Activated gamma-delta T cell treated with anti-CD3 and anti-CD28 coated beads, Interleukin-2, amount 50 U/mL, for 16 hours (primary cell): ENCODE measurements at regions not wholly inside any gene's neighbourhood (a gene's known extent, or its start where the extent isn't known, plus 50 kb on each side); places are given as distances from the start of the nearest gene placed in this dataset.

Experiments
- DNase-seq: peaks from one replicate; pipeline ENCODE4 v3.0.0-alpha.2; 2020; ENCODE audit warnings: low read depth

- DNase-seq: no peak
Measured at GRCh38 chr4:17169699-17170098, 271.3 kb upstream of the LDB2 start.

DNA sequence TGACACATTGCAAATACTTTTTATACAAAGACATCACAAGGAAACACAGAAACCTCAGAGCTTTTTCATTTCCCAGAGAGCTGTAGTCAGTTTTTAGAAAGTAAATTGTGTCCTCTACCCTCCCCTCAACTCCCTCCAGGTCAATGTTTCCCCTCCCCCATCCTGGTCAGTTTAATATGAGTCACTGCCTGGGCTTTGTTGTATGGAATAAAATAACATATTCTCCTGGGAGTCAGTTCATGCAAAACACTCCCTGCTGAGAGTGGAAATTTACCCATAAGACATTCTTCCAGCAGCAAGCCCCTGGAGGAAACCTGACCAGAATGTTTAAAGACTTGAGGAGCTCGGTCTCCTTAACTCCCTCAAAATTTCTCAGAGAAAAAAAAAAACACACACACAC, 270.1 kb upstream of the LDB2 start:
- DNase-seq: no peak

- no peak for DNase-seq
Measured at GRCh38 chr4:17166954-17167353, 268.5 kb upstream of the LDB2 start.

DNA sequence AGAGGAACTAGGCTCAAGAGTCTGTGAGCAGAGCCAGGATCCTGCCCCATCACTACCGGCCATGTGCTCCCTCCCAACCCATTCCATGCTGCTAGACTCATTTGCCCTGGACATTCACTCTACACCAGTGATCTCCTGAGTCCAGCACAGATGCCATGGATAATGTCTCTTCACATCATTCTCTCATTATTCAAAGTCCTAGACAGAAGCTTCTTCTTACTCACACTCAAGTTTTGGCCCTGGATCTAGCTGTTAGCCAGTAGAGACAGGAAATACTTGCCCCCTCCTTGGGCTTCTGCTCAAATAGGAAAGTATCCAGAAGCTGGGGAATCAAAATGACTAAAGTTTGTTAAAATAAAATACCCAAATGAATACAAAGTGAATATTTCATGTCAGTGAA, 266.8 kb upstream of the LDB2 start:
- DNase-seq: no peak

DNA sequence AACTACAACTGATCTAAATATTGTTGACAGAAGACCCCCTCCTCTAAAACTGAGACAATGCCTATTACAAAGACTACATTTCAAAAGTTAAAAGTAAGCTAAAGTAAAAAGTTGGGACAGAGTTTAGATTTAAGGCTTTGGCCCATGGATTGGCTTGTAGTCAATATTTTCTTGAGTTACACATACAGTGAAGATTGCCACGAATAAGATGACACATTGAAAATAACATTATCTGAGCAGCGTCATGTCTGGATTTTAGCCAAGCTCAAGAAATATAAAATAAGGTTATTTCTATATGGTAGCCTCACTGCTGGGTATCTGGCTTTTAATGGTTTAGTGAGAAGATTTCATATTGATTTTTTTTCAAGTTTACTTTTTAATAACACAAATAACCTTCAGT, 266.2 kb upstream of the LDB2 start:
- no peak for DNase-seq

DNA sequence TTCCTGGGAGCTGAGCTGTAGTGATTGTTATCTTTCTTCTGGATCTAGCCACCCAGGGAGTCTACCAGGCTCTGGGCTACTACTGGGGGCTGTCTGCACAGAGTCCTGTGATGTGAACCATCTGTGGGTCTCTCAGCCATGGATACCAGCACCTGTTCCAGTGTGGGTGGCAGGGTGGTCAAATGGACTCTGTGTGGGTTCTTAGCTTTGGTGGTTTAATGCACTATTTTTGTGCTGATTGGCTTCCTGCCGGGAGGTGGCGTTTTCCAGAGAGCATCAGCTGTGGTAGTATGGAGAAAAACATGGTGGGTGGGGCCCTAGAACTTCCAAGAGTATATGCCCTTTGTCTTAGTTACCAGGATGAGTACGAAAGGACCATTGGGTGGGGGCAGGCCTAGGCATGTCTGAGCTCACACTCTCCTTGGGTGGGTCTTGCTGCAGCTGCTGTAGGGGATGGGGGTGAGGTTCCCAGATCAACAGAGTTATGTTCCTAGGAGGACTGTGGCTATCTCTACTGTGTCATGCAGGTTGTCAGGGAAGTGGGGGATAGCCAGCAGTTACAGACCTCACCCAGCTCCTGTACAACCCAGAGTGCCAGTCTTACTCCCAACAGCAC, 264.8 kb upstream of the LDB2 start:
- no peak for DNase-seq

DNA sequence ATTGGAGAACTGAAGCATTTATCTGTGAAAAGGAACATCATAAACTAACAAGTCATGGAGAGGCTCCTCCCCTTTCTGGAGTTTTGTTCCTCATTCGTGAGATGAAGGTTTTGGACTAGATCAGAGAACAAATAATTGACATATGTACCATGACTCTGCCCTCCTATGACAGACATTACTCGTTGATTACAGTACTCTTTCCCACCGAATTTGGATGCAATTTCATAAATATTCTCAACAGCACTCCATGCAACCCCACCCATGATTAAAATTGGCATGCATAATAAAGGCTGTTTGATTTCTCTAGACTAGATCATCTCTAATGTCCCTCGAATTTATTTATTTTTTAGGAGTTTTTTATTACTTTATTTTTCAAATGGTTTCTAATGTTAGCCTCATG, 258.9 kb upstream of the LDB2 start:
- no peak for DNase-seq

GRCh38 chr4:17155486-17155885, 257.0 kb upstream of the LDB2 start:
- no peak for DNase-seq

DNA sequence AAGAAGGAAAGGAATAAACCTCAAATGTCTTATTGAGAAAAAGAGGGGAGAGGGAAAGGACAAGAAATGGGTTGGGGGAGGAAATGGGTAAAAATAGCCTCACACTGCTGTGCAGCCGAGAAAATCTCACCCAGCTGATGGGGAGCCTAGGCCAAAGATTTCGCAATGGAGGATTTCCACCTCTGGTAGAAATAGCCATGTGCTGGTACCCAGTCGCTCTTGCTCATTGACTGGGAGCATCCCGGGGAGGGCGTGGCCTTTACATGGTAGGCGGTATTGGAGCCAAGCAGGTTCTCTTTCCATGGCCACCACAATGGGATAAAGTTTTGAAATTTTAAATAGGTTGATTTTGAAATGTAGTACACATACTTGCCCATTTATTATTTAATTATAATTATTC, 255.1 kb upstream of the LDB2 start:
- no peak for DNase-seq

GRCh38 chr4:17152941-17153540, 254.6 kb upstream of the LDB2 start:
- no peak for DNase-seq

DNA sequence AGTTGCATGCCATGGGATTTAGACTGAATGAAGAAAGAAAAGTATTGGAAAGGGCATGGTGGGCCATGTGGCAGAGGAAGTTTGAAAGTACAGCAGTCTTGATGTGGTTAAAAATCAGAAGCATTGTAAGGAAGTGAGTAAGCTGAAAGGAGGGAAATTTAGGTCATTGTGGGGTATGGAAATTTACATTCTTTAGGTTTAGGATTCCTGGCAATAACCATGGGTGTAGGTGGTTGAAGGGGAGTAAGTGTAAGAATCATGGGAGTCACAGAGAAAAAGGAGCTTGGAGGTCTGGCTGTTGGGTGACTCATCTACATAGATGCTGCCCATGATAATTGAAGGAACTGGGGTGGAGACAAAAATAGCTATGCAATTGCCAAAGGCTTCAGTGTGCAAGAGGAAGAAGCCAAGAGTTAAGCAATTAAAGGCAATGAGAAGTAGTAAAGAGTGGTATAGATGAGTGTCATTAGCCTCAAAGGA, 243.8 kb upstream of the LDB2 start:
- no peak for DNase-seq

DNA sequence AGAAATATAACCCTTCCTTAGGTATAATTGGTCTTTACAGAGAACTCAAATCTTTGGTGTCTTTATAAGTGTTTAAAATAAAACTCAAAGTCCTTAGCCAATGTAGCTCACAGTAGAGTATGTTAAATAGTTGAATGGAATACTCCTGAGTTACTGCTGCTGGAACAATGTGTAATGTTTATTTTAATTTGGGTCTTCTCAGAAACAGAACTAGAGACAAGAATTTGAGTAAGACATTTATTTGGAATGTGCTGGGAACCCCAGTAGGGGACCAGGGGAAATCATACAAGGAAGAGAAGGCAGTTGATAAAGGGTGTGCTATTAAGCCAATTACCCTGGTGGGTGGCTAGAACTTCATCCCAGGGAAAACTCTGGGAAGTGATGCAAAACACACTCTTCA, 240.4 kb upstream of the LDB2 start:
- DNase-seq: no peak

DNA sequence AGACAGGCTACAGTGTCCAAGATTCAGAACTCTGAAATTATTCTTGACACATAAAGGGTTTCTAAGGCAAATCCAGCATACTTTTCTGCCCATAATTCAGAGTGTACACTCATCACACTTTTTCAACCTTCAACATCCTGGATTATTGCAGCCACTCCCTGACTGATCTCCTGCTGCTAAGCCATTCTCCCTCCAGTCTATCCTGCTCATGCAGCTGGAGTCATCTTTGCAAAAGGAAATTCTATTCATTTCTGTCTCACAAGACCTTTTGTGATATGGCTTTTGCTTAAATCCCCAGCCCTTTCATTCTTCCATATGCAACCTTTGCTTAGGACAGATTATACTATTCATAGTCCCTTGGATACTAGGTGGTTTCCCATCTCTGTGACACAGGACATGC, 236.1 kb upstream of the LDB2 start:
- DNase-seq: no peak

DNA sequence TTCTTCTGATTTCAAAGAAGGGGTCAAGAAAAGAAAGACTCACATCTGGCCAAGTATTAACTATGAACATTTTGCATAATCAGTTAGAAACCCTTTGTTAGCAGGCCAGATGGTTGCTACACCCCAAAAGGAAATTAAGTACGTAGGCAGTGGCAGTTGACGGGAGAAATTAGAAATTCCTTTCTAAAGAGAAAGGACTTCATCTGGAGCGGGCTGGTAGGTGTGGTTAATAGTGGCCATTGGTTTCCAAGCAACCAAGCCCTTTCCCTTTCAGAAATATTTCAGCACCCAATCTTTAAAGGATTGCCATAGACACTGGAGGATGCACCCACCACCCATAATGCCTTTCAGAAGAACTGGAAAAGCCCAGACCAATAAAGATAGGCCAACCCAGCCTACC, 235.7 kb upstream of the LDB2 start:
- no peak for DNase-seq

DNA sequence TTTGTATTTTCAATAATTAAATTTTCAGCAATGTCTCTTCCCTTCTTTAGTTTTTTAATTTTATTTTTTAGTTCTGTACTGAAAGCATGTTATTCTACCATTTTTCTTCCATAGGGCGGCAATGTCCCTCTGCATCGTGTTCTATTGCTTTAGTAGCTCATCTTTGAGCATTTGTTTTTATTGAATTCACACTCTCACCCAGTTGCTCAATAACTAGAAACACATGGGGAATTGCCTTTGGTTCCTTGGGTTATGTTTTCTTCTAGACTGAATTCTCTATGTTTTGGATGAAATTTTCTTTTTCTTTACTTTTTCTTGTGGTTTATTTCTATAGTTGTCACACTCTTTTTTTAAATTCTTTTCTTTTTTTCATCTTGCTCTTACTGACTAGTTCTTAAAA, 233.8 kb upstream of the LDB2 start:
- no peak for DNase-seq

DNA sequence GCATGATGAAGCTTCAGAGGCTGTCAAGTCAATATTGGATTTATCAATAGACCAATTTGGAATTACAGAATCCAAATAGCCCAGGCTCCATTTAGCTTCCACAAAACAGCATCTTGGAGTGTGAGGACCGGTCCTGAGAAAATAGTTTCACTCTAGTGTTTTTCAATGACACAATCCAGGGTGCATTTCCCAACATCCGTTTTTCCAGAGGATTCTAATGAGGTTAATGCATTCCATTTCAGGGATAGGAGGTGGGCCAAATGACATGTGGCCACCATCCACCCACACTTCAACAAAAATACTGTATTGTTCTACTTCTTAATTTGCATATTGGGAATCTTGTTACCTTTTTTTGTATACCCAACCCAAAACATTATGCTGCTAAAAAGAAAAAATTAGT, 229.8 kb upstream of the LDB2 start:
- no peak for DNase-seq

DNA sequence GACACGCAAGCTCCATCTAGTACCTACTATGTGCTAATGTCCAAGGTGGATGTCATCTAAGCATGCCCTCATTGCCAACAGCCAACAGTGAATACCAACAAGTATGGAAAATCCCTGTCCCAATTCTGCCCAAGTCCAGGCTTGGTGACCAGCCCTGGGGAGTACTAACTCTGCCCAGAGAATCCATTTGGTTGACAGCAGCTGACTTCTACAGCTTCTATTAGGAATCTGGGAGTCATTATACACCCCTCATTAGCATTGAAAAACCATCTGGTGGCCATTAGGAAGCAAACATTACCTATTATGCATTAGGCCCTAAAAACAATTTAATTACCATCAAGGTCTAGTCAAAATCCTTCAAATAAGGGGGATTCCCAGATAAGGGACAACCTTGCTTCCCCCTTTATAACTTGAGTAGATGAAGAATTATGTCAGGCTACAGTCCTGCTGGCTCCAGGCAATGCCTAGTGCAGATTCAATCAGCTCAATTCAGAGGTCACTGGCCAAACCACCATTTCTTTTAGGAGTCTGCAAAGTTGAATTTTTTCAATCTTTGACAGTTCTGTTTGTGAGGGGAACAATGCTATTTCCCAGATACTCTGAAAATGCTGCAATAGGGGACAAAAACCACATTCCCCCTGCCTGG, 228.0 kb upstream of the LDB2 start:
- no peak for DNase-seq

DNA sequence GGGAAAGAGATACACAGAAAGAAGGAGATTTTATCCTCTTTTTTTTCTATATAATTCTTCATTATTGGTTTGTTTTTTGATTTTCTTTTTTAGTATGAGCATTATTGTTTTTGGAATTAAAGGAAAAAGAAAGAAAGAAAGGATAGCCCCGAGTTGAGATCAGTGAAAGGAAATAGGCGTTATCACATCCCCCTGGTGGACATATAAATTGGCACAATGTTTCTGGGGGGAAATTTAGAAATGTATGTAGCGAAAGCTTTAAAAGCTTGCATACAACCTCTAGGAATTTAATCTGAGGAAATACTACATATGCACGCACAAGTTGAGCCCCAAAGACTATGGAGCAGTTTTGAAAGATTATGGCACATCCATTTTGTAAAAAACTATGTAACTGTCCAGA, 226.3 kb upstream of the LDB2 start:
- no peak for DNase-seq

DNA sequence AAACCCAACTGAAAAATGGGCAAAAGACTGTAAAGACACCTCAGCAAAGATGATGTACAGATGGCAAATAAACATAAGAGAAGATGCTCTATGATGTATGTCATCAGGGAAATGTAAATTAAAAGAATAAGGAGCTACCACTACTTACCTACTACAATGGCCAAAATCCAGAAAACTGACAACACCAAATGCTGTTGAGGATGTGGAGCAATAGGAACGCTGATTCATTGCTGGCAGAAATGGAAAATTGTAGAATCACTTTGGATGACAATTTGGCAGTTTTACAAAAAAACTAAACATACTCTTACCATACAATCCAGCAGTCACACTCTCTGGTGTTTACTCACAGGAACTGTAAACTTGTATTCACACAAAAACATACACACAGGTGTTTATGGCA, 222.3 kb upstream of the LDB2 start:
- no peak for DNase-seq

DNA sequence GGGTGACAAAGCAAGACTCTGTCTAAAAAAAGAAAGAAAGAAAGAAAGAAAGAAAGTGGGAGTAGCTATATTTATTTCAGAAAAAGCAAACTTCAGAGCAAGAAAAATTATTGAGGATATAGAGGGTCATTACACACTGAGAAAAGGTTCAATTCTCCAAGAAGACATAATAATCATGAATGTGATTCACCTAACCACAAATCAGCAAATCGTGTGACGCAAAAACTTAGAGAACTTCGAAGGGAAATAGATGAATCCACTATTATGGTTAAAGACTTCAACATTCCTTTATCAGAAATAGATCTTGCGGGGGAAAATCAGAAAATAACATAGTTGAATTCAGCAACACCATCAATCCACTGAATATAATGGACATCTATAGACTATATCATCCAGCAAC, 219.3 kb upstream of the LDB2 start:
- no peak for DNase-seq

DNA sequence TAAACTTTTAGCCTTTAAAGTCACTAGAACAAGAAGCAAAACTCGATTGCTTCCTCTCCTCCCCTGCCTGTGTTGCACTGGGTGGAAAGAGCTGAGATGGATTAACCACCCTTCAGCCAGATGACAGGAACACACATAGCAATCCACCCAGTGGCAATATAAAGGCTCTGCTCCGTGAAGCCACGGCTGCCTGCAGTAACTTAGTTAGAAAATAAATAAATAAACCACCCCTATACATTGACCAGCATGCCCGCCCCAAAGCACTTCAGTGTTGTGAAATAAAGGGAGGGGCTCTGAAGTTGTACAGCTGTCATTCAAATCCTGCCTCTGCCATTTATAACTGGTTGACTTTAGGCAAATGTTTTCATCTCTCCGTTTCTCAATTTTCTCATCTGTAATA, 217.1 kb upstream of the LDB2 start:
- DNase-seq: no peak

DNA sequence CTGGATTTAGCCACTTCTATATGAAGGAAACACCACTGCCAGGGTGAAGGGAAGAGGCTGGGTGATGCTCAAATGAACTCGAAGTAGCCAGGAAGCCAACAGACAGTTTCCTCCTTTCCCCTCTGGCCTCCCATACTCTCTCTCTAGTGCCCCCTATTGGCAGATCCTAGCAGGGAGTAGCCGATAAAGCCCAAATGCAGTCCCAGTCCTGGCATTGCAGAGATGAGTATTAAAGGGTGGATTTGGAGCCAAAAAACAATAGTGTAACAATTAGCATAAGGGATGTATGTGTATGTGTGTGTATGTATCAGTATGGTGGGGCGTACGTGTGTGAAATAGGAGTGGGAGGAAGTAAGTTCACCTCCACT, 213.8 kb upstream of the LDB2 start:
- no peak for DNase-seq

DNA sequence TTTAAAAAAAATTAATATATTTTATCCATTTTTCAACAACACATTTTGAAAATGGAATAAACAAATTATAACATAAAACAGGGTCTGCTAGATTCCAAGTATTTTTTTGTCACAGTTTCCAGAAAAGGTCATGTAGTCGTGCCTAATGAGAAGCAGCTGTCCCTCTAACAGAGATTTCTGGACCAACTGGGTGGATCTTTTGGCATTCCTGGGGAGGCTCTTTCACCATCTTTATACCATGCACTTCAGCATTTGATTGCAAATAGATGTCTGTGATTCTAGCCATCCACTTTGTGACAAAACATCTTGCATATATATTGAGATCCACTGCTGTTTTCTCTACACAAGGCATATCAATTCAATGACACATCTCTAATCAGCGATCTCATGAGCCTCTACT, 210.7 kb upstream of the LDB2 start:
- no peak for DNase-seq

DNA sequence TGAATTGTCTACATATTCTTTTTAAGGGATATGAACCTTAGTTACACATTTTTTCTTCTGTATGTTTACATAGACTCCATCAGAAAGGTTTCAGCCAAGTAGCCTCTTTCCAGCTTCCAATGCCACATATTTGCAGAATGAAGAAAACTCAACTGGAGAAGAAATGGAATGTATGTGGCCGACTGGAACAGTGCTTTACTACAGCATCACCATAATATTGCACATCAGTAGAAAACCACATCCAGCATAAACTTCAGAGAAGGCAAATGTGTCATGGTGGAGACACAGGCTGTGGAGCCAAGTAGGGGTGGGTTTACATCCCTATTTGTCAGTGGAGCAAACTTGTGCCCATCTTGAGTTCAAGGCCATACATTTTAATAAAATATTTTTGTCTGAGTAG, 204.8 kb upstream of the LDB2 start:
- DNase-seq: no peak
